ENCODE measurements at regions not wholly inside any gene's neighbourhood (a gene's known extent, or its start where the extent isn't known, plus 50 kb on each side); places are given as distances from the start of the nearest gene placed in this dataset.
A peak's percentile ranks its signal among the peaks of the same experiment; 100 is the strongest.

DNA sequence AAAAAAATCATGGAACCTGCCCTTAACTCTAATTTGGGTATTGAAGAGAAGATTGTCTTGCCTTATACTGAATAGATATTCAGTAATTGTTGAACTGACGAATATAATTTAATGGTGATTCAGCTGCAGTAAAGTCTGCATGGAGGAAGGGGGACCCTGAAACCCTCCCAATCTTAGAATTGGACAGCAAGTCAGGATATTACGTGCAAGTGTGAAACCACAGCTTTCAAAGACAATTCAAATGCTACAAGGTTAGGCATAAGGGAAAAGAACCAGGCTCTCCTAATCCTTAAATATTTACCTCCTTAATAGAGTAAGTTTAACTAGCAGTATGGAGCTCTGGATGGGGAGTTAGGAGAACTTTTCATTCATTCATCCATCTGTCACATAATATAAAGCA lies 226.9 kb upstream of the TNP1 start:
- no peak for DNase-seq (ENCODE audit: low read depth)
- no peak overlapping the region for H3K4me3 ChIP-seq (ENCODE audit: control insufficient read depth, low read depth, low read length)
- TF ChIP-seq, protein P1, sequence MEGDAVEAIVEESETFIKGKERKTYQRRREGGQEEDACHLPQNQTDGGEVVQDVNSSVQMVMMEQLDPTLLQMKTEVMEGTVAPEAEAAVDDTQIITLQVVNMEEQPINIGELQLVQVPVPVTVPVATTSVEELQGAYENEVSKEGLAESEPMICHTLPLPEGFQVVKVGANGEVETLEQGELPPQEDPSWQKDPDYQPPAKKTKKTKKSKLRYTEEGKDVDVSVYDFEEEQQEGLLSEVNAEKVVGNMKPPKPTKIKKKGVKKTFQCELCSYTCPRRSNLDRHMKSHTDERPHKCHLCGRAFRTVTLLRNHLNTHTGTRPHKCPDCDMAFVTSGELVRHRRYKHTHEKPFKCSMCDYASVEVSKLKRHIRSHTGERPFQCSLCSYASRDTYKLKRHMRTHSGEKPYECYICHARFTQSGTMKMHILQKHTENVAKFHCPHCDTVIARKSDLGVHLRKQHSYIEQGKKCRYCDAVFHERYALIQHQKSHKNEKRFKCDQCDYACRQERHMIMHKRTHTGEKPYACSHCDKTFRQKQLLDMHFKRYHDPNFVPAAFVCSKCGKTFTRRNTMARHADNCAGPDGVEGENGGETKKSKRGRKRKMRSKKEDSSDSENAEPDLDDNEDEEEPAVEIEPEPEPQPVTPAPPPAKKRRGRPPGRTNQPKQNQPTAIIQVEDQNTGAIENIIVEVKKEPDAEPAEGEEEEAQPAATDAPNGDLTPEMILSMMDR (conservative IDR thresholded peaks at IDR 0.05; ENCODE audit: control insufficient read depth, insufficient read depth, low read depth, low read length): no peak

DNA sequence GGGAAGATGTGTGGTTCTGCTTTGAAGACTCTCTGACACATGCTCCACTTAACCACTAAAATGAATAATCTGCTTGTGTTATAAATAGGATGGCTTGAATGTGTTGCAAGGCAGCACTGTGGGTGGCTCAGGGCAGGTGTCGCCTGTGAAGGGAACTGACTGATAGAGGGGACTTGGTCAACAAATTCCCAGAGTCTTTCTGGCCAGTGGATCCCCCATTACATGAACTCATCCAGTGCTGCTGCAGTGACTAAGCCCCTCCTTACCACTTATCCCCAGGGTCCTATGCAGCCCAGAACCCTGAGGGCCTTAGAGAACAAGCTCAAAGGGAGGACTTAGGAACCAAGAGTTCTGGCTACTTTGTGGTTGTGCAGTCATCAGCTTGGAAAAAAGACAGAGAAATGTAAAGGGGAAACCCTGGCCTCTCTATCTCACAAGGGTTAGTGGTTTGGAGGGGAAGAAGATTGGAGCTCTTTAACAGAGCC lies 226.2 kb upstream of the TNP1 start:
- TF ChIP-seq, protein P1 (conservative IDR thresholded peaks at IDR 0.05; ENCODE audit: control insufficient read depth, insufficient read depth, low read depth, low read length): no peak
- DNase-seq (ENCODE audit: low read depth): peak; percentile 68
- no peak overlapping the region for H3K4me3 ChIP-seq (ENCODE audit: control insufficient read depth, low read depth, low read length)

DNA sequence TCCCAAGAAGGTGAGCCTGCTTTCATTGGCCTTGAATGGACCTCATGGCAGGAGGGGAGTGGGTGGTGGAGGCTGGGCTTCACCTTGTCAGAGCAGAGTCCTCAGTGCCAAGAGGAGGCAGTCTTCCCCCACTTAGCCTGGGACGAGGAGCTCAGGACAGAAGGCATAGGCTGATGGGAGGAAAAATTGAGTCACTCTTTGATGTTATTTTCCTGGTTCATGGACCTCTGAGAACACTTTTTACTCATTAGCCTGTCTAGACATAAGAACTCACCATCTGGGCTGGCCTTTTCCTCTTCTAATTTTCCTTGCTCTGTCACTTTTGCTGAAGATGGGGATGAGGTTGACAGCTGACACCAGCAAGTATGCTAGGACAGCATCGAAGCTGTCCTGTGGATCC lies 225.7 kb upstream of the TNP1 start:
- H3K4me3 ChIP-seq (ENCODE audit: control insufficient read depth, low read depth, low read length): no peak overlapping the region
- TF ChIP-seq, protein P1 (conservative IDR thresholded peaks at IDR 0.05; ENCODE audit: control insufficient read depth, insufficient read depth, low read depth, low read length): no peak
- DNase-seq (ENCODE audit: low read depth): peak; percentile 68

DNA sequence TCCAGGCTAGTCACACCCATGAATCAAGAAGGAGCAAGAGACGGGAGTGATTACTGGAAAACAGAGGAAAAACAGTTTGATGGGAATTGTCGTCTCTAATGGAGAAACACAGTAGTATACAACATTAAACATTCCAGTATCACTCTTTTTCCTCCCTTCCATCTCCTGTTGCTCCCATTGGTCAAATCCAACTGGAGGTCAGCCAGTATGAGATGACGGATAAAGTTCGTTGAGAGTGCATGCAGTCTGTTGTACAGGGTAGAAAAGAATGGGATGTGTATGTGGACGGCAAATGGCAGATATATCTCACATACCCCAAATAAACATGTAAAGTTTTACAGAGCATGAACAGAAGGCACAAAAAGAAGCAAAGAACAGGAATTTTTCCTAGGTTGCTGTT lies 221.9 kb upstream of the TNP1 start:
- TF ChIP-seq, protein P1 (conservative IDR thresholded peaks at IDR 0.05; ENCODE audit: control insufficient read depth, insufficient read depth, low read depth, low read length): no peak
- DNase-seq (ENCODE audit: low read depth): no peak
- no peak overlapping the region for H3K4me3 ChIP-seq (ENCODE audit: control insufficient read depth, low read depth, low read length)

DNA sequence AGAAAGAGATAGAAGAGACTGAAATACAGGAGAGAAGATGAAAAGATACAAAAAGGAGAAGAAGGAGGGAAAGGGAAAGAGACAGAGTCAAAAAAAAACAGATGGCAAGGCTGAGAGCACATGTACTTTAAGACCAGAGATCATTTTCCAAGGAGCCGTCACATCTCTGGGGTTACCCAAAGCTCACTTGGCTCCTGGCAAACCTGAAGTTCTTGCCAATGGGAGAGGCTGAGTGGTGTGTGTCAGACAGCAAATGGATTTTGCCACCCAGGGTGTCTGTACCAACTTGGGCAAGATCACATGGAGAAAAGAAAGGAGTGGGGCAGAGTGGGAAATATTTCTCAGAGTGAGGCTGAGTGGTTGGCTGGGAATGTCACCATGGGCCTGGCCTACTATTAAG lies 219.3 kb upstream of the TNP1 start:
- TF ChIP-seq, protein P1 (conservative IDR thresholded peaks at IDR 0.05; ENCODE audit: control insufficient read depth, insufficient read depth, low read depth, low read length): no peak
- H3K4me3 ChIP-seq (ENCODE audit: control insufficient read depth, low read depth, low read length): no peak overlapping the region
- no peak for DNase-seq (ENCODE audit: low read depth)

DNA sequence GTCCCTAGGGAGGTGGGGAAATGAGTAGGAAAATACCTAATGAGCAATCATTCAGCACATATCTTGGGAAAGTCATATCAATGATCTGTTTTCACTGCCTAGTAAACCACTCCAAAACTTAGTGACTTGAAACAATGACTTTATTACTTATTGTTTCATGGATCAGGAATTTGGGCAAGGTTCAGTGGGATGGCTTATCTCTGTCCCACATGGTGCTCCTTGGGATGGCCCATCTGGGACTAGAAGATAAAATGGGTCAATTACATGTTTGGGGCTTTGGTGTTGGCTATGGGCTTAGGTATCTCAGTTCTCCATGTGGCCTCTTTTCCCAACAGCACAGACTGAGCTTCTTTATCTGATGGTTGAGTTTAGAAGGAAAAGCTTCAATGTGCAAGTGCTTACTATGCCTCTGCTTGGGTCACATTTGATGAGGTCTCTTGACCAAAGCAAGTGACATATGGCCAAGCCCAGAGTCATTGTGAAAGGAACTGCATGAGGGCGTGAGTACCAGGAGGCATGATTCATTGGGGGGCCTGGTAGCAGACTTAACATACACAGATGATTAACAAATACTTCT lies 218.1 kb upstream of the TNP1 start:
- TF ChIP-seq, protein P1 (conservative IDR thresholded peaks at IDR 0.05; ENCODE audit: control insufficient read depth, insufficient read depth, low read depth, low read length): no peak
- no peak overlapping the region for H3K4me3 ChIP-seq (ENCODE audit: control insufficient read depth, low read depth, low read length)
- DNase-seq (ENCODE audit: low read depth): peak; percentile 57
